ENCODE measurements at regions not wholly inside any gene's neighbourhood (a gene's known extent, or its start where the extent isn't known, plus 50 kb on each side); places are given as distances from the start of the nearest gene placed in this dataset.

DNA sequence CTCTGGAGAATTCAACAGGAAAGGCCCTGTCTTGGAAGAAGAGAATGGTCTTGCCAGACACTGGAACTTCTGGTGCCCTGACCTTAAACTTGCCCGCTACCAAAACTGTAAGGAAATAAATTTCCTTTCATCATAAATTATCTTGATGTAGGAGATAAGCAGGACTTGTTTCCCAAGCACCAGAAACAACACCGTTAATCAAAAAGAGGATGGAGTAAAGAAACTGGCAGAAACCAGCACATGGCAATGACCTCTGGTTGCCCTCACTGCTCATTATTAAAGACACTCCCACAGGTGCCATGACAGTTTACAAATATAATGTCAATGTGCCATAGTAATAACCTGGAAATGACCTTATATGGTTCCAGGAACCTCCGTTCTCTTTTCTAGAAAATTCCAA lies 426.1 kb downstream of the EDEM1 start:
- DNase-seq (ENCODE audit: low read depth), result no peak
- TF ChIP-seq, protein P1, sequence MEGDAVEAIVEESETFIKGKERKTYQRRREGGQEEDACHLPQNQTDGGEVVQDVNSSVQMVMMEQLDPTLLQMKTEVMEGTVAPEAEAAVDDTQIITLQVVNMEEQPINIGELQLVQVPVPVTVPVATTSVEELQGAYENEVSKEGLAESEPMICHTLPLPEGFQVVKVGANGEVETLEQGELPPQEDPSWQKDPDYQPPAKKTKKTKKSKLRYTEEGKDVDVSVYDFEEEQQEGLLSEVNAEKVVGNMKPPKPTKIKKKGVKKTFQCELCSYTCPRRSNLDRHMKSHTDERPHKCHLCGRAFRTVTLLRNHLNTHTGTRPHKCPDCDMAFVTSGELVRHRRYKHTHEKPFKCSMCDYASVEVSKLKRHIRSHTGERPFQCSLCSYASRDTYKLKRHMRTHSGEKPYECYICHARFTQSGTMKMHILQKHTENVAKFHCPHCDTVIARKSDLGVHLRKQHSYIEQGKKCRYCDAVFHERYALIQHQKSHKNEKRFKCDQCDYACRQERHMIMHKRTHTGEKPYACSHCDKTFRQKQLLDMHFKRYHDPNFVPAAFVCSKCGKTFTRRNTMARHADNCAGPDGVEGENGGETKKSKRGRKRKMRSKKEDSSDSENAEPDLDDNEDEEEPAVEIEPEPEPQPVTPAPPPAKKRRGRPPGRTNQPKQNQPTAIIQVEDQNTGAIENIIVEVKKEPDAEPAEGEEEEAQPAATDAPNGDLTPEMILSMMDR (IDR thresholded peaks at IDR 0.05; ENCODE audit: insufficient read depth, low read depth, low read length), result no peak
- Histone ChIP-seq H3K27me3 (ENCODE audit: control insufficient read depth, insufficient read depth, low read length) (no peaks in the 10 kb centered on the region), H3K4me3 (ENCODE audit: low read depth, low read length) (no peak overlapping the region), H3K36me3 (ENCODE audit: control insufficient read depth, insufficient read depth, low read length) (no peaks in the 10 kb centered on the region)
- CTCF ChIA-PET, result no interaction called here
- POLR2A ChIA-PET, result no interaction called here

DNA sequence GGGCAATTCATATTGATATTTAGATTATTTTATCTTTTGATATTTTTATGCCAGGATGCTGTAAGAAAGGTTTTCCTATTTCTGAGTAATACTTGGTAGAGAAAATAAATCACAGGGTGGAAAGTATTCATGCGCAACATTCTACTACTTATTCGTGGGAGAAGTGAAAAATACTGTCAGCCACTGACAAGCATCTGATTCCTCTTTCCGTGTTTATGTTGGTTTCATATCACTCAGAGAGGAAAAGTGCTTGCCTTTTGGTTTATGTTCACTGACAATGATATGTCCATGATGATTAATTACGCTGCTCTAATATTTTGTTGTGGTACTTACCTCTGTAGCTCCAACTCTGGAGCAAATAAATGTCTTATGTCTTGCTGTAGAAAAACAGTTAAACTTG lies 429.4 kb downstream of the EDEM1 start:
- Histone ChIP-seq H3K27me3 (ENCODE audit: control insufficient read depth, insufficient read depth, low read length) (no peaks in the 10 kb centered on the region), H3K4me3 (ENCODE audit: low read depth, low read length) (no peak overlapping the region), H3K36me3 (ENCODE audit: control insufficient read depth, insufficient read depth, low read length) (no peaks in the 10 kb centered on the region)
- POLR2A ChIA-PET, result no interaction called here
- no peak for DNase-seq (ENCODE audit: low read depth)
- TF ChIP-seq, protein P1 (IDR thresholded peaks at IDR 0.05; ENCODE audit: insufficient read depth, low read depth, low read length), result no peak
- CTCF ChIA-PET, result no interaction called here

DNA sequence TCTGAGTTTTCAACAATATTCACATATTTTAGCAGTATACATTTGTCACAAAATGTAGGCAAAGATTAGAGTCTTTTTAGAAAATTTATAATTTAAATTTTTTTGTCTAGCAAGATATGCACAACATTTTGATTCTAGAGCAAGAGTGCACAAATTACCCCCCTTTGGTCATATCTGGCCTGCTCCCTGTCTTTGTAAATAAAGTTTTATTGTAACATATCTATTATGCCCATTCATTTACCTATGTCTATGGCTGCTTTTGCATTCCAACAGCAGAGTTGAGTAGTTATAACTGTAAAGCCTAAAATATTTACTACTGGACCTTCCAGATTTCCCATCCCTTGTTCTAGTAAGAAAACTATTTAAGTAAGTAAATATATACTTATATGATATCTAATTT lies 430.7 kb downstream of the EDEM1 start:
- TF ChIP-seq, protein P1 (IDR thresholded peaks at IDR 0.05; ENCODE audit: insufficient read depth, low read depth, low read length), result no peak
- DNase-seq (ENCODE audit: low read depth), result no peak
- ChIA-PET POLR2A (no interaction called here), CTCF (no interaction called here)
- Histone ChIP-seq H3K27me3 (ENCODE audit: control insufficient read depth, insufficient read depth, low read length) (no peaks in the 10 kb centered on the region), H3K4me3 (ENCODE audit: low read depth, low read length) (no peak overlapping the region), H3K36me3 (ENCODE audit: control insufficient read depth, insufficient read depth, low read length) (no peaks in the 10 kb centered on the region)

DNA sequence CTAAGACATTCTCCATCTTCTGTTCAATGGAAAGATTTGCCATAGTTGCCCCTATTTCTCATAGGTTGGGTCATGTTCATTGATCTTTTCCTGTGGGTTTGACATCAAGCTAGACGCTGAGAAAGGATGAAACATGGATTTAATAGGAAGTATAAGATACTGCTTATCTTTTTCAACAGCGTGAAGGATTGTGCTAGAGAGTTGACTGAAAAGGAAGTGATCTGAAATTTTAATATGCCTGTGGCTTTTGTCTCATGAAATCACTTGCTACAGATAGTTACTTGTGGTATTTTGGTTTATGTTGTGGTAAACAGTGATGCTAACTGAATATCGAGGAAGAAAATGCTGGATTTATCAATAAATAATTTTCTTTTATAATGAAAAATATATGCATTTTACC lies 442.9 kb downstream of the EDEM1 start:
- CTCF ChIA-PET, result no interaction called here

DNA sequence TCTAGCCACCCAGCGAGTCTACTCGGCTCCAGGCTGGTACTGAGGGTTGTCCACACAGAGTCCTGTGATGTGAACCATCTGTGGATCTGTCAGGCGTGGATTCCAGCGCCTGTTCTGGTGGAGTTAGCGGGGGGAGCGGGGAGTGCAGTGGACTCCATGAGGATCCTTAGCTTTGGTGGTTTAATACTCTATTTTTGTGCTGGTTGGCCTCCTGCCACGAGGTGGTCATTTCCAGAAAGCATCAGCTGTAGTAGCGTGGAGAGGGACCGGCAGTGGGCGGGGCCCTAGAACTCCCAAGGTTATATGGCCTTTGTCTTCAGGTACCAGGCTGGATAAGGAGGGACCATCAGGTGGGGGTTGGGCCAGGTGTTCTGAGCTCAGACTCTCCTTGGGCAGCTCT lies 446.5 kb downstream of the EDEM1 start:
- ChIA-PET POLR2A (no interaction called here), CTCF (no interaction called here)
- Histone ChIP-seq H3K36me3 (ENCODE audit: control insufficient read depth, insufficient read depth, low read length) (no peaks in the 10 kb centered on the region), H3K27me3 (ENCODE audit: control insufficient read depth, insufficient read depth, low read length) (no peaks in the 10 kb centered on the region), H3K4me3 (ENCODE audit: low read depth, low read length) (no peak overlapping the region)
- DNase-seq (ENCODE audit: low read depth), result no peak
- TF ChIP-seq, protein P1 (IDR thresholded peaks at IDR 0.05; ENCODE audit: insufficient read depth, low read depth, low read length), result no peak

More for the DNA sequence above, 442.9 kb downstream of the EDEM1 start:
- Histone ChIP-seq H3K27me3 (ENCODE audit: control insufficient read depth, insufficient read depth, low read length) (no peaks in the 10 kb centered on the region), H3K36me3 (ENCODE audit: control insufficient read depth, insufficient read depth, low read length) (no peaks in the 10 kb centered on the region), H3K4me3 (ENCODE audit: low read depth, low read length) (no peak overlapping the region)
- TF ChIP-seq, protein P1 (IDR thresholded peaks at IDR 0.05; ENCODE audit: insufficient read depth, low read depth, low read length), result no peak
- no peak for DNase-seq (ENCODE audit: low read depth)
- POLR2A ChIA-PET, result no interaction called here

All from BJ (cell line).